B cell (primary cell): ENCODE measurements at regions not wholly inside any gene's neighbourhood (a gene's known extent, or its start where the extent isn't known, plus 50 kb on each side); places are given as distances from the start of the nearest gene placed in this dataset.

ENCODE experiments used
- ATAC-seq: fragments of 200-7000 bp; cut with Tn5 transposase; one replicate; pipeline ENCODE4 v1.10.0; 2021; ENCODE audit warnings: low read depth, mild to moderate bottlenecking, moderate number of reproducible peaks, moderate library complexity
- CTCF ChIA-PET: fragments of 350-600 bp; sonication (Branson Sonifier 250); formaldehyde crosslinking; loops from one replicate; lab custom pipeline; 2021; ENCODE audit warnings: antibody characterized with exemption, inconsistent platforms; lab: Charles Lee
- POLR2A ChIA-PET: fragments of 350-600 bp; sonication (Branson Sonifier 250); formaldehyde crosslinking; loops from one replicate; lab custom pipeline; 2021; ENCODE audit warnings: antibody characterized with exemption; lab: Charles Lee
- DNase-seq: peaks from one replicate; pipeline ENCODE4 v3.0.0; 2013
- H2AFZ ChIP-seq: 2 replicates; pipeline ENCODE4 v1.6.1; 2012; ENCODE audit warnings: mild to moderate bottlenecking, low read depth, low read length; ENCODE audit not compliant: insufficient read depth, poor library complexity, severe bottlenecking
- H3K27ac ChIP-seq, 2 donors: 1 replicate in 1 of 2; 2 replicates in 1 of 2; pipeline ENCODE4 v1.5.1; 2012 to 2013; ENCODE audit warnings: low read length in 2 of 2, mild to moderate bottlenecking in 2 of 2, moderate library complexity in 1 of 2
- H3K27me3 ChIP-seq, 4 experiments: fragments of 200-600 bp in 1 of 4; sonication (generic) in 1 of 4; replicated peaks in 1 of 4; 1 replicate in 2 of 4; 2 replicates in 2 of 4; pipeline versions ENCODE4 v1.6.1 to v1.7.0; 2013 to 2016; ENCODE audit warnings: low read length in 3 of 4, mild to moderate bottlenecking in 2 of 4, mixed read lengths in 1 of 4, moderate library complexity in 1 of 4; ENCODE audit not compliant: insufficient read depth in 4 of 4, control insufficient read depth in 3 of 4; ENCODE audit errors: control extremely low read depth in 1 of 4
- H3K36me3 ChIP-seq, 2 experiments: replicated peaks in 1 of 2; 1 replicate in 1 of 2; 2 replicates in 1 of 2; pipeline versions ENCODE4 v1.6.1 to v1.7.1; 2013; ENCODE audit warnings: low read length in 1 of 2; ENCODE audit not compliant: insufficient read depth in 2 of 2, control insufficient read depth in 1 of 2; ENCODE audit errors: control extremely low read depth in 1 of 2, extremely low read depth in 1 of 2
- H3K4me1 ChIP-seq, 2 donors: fragments of 200-600 bp in 1 of 2; sonication (generic) in 1 of 2; 1 replicate in 1 of 2; 2 replicates in 1 of 2; pipeline versions ENCODE4 v1.5.1 to v1.6.1; 2013 to 2017; ENCODE audit warnings: low read length in 2 of 2; ENCODE audit not compliant: control insufficient read depth in 2 of 2, insufficient read depth in 2 of 2
- H3K4me2 ChIP-seq: replicated peaks from 2 replicates; pipeline ENCODE3; 2012; ENCODE audit warnings: mild to moderate bottlenecking, low read depth, low read length; ENCODE audit not compliant: poor library complexity, severe bottlenecking
- H3K4me3 ChIP-seq, 5 experiments: fragments of 200-600 bp in 1 of 5; sonication (generic) in 1 of 5; 1 replicate in 3 of 5; 2 replicates in 2 of 5; pipeline versions ENCODE4 v1.5.1 to v1.7.0; 2011 to 2016; ENCODE audit warnings: low read length in 4 of 5, mild to moderate bottlenecking in 4 of 5, low read depth in 2 of 5, control low read depth in 1 of 5, moderate library complexity in 1 of 5; ENCODE audit not compliant: insufficient read depth in 1 of 5; ENCODE audit errors: control extremely low read depth in 1 of 5, extremely low read depth in 1 of 5
- H3K79me2 ChIP-seq: fragments of 200-600 bp; sonication (generic); one replicate; pipeline ENCODE4 v1.6.0; 2016; ENCODE audit warnings: low read length; ENCODE audit not compliant: control insufficient read depth, insufficient read depth
- H3K9ac ChIP-seq: fragments of 200-600 bp; sonication (generic); 2 replicates; pipeline ENCODE4 v1.6.1; 2017; ENCODE audit warnings: mild to moderate bottlenecking, low read length, moderate library complexity
- H3K9me3 ChIP-seq, 3 donors: one replicate each; pipeline versions ENCODE4 v1.6.1 to v1.7.1; 2013; ENCODE audit warnings: low read length in 2 of 3; ENCODE audit not compliant: control insufficient read depth in 2 of 3, insufficient read depth in 1 of 3; ENCODE audit errors: control extremely low read depth in 1 of 3
- H4K20me1 ChIP-seq: 2 replicates; pipeline ENCODE4 v1.6.0; 2012; ENCODE audit warnings: mild to moderate bottlenecking, low read length; ENCODE audit not compliant: insufficient read depth, control insufficient read depth, poor library complexity, severe bottlenecking
- H3K27ac Mint-ChIP-seq: one replicate; pipeline ENCODE4 v1.8.0; 2021; ENCODE audit warnings: mixed read lengths
- H3K27me3 Mint-ChIP-seq: one replicate; pipeline ENCODE4 v1.8.0; 2021; ENCODE audit warnings: mixed read lengths
- H3K4me1 Mint-ChIP-seq: one replicate; pipeline ENCODE4 v1.8.0; 2021; ENCODE audit warnings: mixed read lengths
- H3K4me3 Mint-ChIP-seq: one replicate; pipeline ENCODE4 v1.8.0; 2021; ENCODE audit warnings: mixed read lengths
- H3K9me3 Mint-ChIP-seq: one replicate; pipeline ENCODE4 v1.8.0; 2022; ENCODE audit warnings: mixed read lengths; ENCODE audit not compliant: insufficient read depth
- EZH2 ChIP-seq: IDR thresholded peaks from 2 replicates; pipeline ENCODE4 v1.6.1; 2012; ENCODE audit warnings: borderline replicate concordance, low read depth, mild to moderate bottlenecking, moderate library complexity, low read length; ENCODE audit not compliant: insufficient read depth, poor library complexity, severe bottlenecking
- WGBS: methylation state at CpG from one replicate; pipeline ENCODE4 v1.1.5; 2013; ENCODE audit warnings: missing lambda C conversion rate; ENCODE audit not compliant: insufficient coverage; 5-methylcytosine and 5-hydroxymethylcytosine counted together
- intact Hi-C: fragments of 100-400 bp; cut with micrococcal nuclease; formaldehyde crosslinking; loops from one replicate; pipeline ENCODE4 v1.10.0; 2022
- TF ChIP-seq, protein P1 (sequence below): fragments of 200-600 bp; IDR thresholded peaks from one replicate; pipeline ENCODE4 v1.8.0; 2022; ENCODE audit warnings: antibody characterized with exemption, mild to moderate bottlenecking

DNA sequence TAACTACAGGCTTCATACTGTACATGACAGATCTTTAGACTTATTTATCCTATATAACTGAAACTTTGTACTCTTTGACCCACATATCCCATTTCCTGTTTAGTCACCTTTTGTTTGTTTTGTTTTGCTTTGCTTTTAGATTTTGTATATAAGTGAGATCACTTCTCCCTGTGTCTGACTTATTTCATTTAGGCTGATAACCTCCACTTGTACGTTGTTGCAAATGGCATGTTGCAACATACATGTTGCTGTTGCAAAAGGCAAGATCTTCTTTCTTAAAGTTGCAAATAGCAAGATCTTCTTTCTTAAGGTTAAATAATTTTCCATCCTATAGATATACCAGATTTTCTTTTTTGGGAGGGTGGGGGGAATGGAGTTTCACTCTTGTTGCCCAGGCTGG lies 341.5 kb downstream of the OTUD1 start:
- CTCF ChIA-PET: no interaction called here

DNA sequence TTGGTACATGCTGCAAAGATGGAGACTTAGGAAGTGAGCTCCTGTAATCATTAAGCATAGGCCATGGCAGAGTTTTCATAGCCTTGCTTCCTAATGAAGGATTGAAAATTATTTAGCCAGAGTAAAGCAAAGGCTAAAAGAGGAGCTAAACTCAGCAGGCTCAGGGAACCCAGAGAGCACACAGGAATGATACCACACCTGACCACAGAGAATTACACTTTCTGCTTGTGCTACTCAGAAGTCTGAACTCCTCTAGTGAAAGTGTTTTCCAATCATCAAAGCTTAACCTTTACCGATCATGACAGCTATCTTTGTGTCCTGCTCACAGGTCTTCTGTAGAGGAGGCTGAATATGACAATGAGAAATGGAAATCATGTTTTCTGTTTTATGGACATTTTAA lies 347.7 kb downstream of the OTUD1 start:
- no peaks in the 10 kb centered on the region for H3K9me3 ChIP-seq
- Mint-ChIP-seq H3K4me3 (no peak overlapping the region), H3K9me3 (no peaks in the 10 kb centered on the region), H3K27ac (no peak overlapping the region), H3K27me3 (no peaks in the 10 kb centered on the region), H3K4me1 (no peaks in the 10 kb centered on the region)
- H3K36me3 ChIP-seq: no peaks in the 10 kb centered on the region
- H3K27ac ChIP-seq: no peak overlapping the region
- no peak for DNase-seq
- no peaks in the 10 kb centered on the region for H3K79me2 ChIP-seq
- H3K9ac ChIP-seq: no peak overlapping the region
- no peaks in the 10 kb centered on the region for H3K27me3 ChIP-seq
- no peak overlapping the region for H3K4me3 ChIP-seq
- CTCF ChIA-PET: no interaction called here
- WGBS: no CpG with 5 or more reads among the region's 1 CpG
- H4K20me1 ChIP-seq: no peaks in the 10 kb centered on the region
- POLR2A ChIA-PET: no interaction called here
- ATAC-seq: no peak
- intact Hi-C loops: no loop called here
- no peak for TF ChIP-seq EZH2
- TF ChIP-seq, protein P1, sequence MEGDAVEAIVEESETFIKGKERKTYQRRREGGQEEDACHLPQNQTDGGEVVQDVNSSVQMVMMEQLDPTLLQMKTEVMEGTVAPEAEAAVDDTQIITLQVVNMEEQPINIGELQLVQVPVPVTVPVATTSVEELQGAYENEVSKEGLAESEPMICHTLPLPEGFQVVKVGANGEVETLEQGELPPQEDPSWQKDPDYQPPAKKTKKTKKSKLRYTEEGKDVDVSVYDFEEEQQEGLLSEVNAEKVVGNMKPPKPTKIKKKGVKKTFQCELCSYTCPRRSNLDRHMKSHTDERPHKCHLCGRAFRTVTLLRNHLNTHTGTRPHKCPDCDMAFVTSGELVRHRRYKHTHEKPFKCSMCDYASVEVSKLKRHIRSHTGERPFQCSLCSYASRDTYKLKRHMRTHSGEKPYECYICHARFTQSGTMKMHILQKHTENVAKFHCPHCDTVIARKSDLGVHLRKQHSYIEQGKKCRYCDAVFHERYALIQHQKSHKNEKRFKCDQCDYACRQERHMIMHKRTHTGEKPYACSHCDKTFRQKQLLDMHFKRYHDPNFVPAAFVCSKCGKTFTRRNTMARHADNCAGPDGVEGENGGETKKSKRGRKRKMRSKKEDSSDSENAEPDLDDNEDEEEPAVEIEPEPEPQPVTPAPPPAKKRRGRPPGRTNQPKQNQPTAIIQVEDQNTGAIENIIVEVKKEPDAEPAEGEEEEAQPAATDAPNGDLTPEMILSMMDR: no peak
- no peak overlapping the region for H3K4me2 ChIP-seq
- H2AFZ ChIP-seq: no peak overlapping the region
- H3K4me1 ChIP-seq: no peaks in the 10 kb centered on the region

More for the DNA sequence above, 341.5 kb downstream of the OTUD1 start:
- Mint-ChIP-seq H3K27ac (no peak overlapping the region), H3K27me3 (no peaks in the 10 kb centered on the region), H3K4me3 (no peak overlapping the region), H3K9me3 (no peaks in the 10 kb centered on the region), H3K4me1 (no peaks in the 10 kb centered on the region)
- Histone ChIP-seq H2AFZ (no peak overlapping the region), H3K4me2 (no peak overlapping the region), H4K20me1 (no peaks in the 10 kb centered on the region), H3K4me1 (no peaks in the 10 kb centered on the region), H3K9ac (no peak overlapping the region), H3K27ac (no peak overlapping the region), H3K79me2 (no peaks in the 10 kb centered on the region), H3K4me3 (no peak overlapping the region), H3K9me3 (no peaks in the 10 kb centered on the region), H3K27me3 (no peaks in the 10 kb centered on the region), H3K36me3 (no peaks in the 10 kb centered on the region)
- intact Hi-C loops: no loop called here
- WGBS: no CpG with 5 or more reads among the region's 1 CpG
- POLR2A ChIA-PET: no interaction called here
- no peak for TF ChIP-seq EZH2
- TF ChIP-seq, protein P1: no peak
- no peak for ATAC-seq
- DNase-seq: no peak
